Activated T-cell treated with anti-CD3 and anti-CD28 coated beads, Interleukin-2, amount 50 U/mL, for 4 hours (primary cell): ENCODE measurements at regions not wholly inside any gene's neighbourhood (a gene's known extent, or its start where the extent isn't known, plus 50 kb on each side); places are given as distances from the start of the nearest gene placed in this dataset.

Experiments
- ATAC-seq, 2 donors: fragments of 200-7000 bp; cut with Tn5 transposase; one replicate each; pipeline ENCODE4 v1.10.0; 2021
- DNase-seq: peaks from one replicate; pipeline ENCODE4 v3.0.0-alpha.2; 2020
- H3K27me3 Mint-ChIP-seq: one replicate; pipeline ENCODE4 v1.8.0; 2021; ENCODE audit warnings: low read depth, mixed read lengths
- H3K36me3 Mint-ChIP-seq: one replicate; pipeline ENCODE4 v1.8.0; 2022; ENCODE audit warnings: mixed read lengths; ENCODE audit not compliant: insufficient read depth
- H3K4me1 Mint-ChIP-seq: one replicate; pipeline ENCODE4 v1.8.0; 2021; ENCODE audit warnings: low read depth, mixed read lengths
- H3K4me3 Mint-ChIP-seq: one replicate; pipeline ENCODE4 v1.8.0; 2021; ENCODE audit warnings: mild to moderate bottlenecking, moderate library complexity, mixed read lengths
- H3K9me3 Mint-ChIP-seq: one replicate; pipeline ENCODE4 v1.8.0; 2021; ENCODE audit warnings: mixed read lengths

DNA sequence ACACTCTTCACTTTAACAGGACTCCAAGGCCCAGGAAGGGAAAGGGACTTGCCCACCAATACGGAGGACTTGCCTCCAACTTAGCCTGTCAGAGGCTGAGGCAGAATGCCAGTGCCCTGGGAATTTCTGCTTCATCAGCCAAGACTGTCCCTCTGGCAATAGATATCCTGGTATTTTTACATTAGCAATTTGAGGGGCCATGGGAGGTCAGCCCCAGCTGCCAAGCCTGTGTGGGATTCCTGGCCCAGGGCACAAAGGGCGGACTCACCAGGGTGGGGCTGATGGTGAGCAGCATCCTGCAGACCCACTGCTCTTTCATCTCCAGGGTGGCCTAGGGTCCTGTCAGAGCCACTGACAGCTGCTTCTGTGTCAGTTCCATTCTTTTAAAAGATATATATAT lies 78.3 kb upstream of the CIBAR2 start:
- no peaks in the 10 kb centered on the region for H3K36me3 Mint-ChIP-seq
- H3K4me3 Mint-ChIP-seq, result no peak overlapping the region
- DNase-seq, result no peak
- no peak for ATAC-seq
- H3K9me3 Mint-ChIP-seq, result peaks cover 12% of the 10 kb centered on the region
- no peaks in the 10 kb centered on the region for H3K4me1 Mint-ChIP-seq
- peaks cover 23% of the 10 kb centered on the region for H3K27me3 Mint-ChIP-seq

DNA sequence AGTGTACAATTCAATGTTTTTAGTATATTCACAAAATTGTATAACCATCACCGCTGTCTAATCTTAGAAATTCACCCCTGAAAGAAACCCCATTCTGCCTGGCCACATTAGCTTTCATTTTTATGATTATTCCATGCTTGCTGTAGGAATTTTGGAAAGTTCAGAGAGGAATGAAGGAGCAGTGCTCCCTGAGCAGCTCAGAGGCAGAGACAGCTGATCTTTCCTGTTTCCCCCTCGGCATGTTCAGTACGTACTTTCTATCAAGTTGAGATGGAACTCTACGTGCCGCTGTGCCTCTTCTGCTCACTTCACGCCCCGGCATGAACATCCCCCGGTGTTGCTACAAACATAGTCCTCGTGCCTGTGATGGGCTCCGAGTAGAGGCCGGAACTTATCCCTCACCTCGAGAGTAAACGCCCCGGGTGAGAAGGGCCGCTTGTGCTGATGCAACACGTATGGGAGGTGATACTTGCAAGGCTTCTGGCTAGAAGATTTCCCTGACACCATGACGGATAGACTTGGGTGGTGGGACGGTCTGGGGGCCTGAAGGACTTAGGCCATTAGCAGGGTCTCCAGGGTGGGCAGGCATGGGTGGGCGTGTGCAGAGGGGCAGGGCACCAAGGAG lies 79.2 kb upstream of the CIBAR2 start:
- Mint-ChIP-seq H3K36me3 (no peaks in the 10 kb centered on the region), H3K9me3 (peaks cover 12% of the 10 kb centered on the region), H3K4me1 (no peaks in the 10 kb centered on the region), H3K27me3 (peaks cover 19% of the 10 kb centered on the region), H3K4me3 (no peak overlapping the region)
- ATAC-seq (no peak), DNase-seq (no peak)

GRCh38 chr16:85192238-85193114 lies 80.2 kb upstream of the CIBAR2 start:
- ATAC-seq, result no peak
- no peaks in the 10 kb centered on the region for H3K36me3 Mint-ChIP-seq

GRCh38 chr16:85193115-85193493 lies 80.8 kb upstream of the CIBAR2 start:
- no peaks in the 10 kb centered on the region for H3K4me1 Mint-ChIP-seq
- H3K4me3 Mint-ChIP-seq, result no peak overlapping the region
- H3K9me3 Mint-ChIP-seq, result peaks cover 12% of the 10 kb centered on the region
- no peak for ATAC-seq
- peaks cover 18% of the 10 kb centered on the region for H3K27me3 Mint-ChIP-seq
- no peaks in the 10 kb centered on the region for H3K36me3 Mint-ChIP-seq
- DNase-seq, result no peak

More at GRCh38 chr16:85192238-85193114, 80.2 kb upstream of the CIBAR2 start:
- no peaks in the 10 kb centered on the region for H3K4me1 Mint-ChIP-seq
- H3K4me3 Mint-ChIP-seq, result no peak overlapping the region
- peaks cover 12% of the 10 kb centered on the region for H3K9me3 Mint-ChIP-seq
- no peak for DNase-seq
- peaks cover 18% of the 10 kb centered on the region for H3K27me3 Mint-ChIP-seq

DNA sequence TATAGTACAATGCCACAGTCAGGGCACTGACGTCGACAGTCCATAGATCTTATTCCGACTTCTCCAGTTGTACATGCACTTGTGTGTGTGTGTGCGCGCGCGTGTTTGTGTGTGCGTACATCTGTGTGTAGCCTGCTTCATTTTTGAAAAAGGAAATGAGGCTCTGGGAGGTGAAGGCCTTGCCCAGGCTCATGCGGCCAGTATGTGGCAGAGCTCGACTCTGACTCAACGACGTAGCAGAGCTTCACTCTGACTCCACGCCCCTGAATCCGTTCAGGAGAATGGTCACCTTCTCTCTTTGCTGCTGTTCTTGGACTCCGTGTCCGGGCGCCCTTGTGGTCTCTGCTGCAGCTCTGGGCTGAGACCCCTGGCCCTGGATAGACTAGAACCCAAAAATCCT lies 81.6 kb upstream of the CIBAR2 start:
- H3K4me1 Mint-ChIP-seq, result no peaks in the 10 kb centered on the region

GRCh38 chr16:85194307-85195270 lies 82.3 kb upstream of the CIBAR2 start:
- peaks cover 7% of the 10 kb centered on the region for H3K9me3 Mint-ChIP-seq
- no peak for DNase-seq
- H3K4me3 Mint-ChIP-seq, result no peak overlapping the region
- H3K27me3 Mint-ChIP-seq, result peaks cover 11% of the 10 kb centered on the region
- H3K36me3 Mint-ChIP-seq, result no peaks in the 10 kb centered on the region
- no peak for ATAC-seq
- H3K4me1 Mint-ChIP-seq, result no peaks in the 10 kb centered on the region

More for the DNA sequence above, 81.6 kb upstream of the CIBAR2 start:
- Mint-ChIP-seq H3K9me3 (peaks cover 11% of the 10 kb centered on the region), H3K4me3 (no peak overlapping the region), H3K27me3 (peaks cover 13% of the 10 kb centered on the region), H3K36me3 (no peaks in the 10 kb centered on the region)
- no peak for ATAC-seq
- no peak for DNase-seq

GRCh38 chr16:85195271-85195647 lies 83.0 kb upstream of the CIBAR2 start:
- no peak for DNase-seq
- no peaks in the 10 kb centered on the region for H3K36me3 Mint-ChIP-seq
- ATAC-seq, result no peak
- H3K4me1 Mint-ChIP-seq, result no peaks in the 10 kb centered on the region
- H3K4me3 Mint-ChIP-seq, result no peak overlapping the region
- H3K9me3 Mint-ChIP-seq, result peaks cover 1% of the 10 kb centered on the region
- peaks cover 11% of the 10 kb centered on the region for H3K27me3 Mint-ChIP-seq

DNA sequence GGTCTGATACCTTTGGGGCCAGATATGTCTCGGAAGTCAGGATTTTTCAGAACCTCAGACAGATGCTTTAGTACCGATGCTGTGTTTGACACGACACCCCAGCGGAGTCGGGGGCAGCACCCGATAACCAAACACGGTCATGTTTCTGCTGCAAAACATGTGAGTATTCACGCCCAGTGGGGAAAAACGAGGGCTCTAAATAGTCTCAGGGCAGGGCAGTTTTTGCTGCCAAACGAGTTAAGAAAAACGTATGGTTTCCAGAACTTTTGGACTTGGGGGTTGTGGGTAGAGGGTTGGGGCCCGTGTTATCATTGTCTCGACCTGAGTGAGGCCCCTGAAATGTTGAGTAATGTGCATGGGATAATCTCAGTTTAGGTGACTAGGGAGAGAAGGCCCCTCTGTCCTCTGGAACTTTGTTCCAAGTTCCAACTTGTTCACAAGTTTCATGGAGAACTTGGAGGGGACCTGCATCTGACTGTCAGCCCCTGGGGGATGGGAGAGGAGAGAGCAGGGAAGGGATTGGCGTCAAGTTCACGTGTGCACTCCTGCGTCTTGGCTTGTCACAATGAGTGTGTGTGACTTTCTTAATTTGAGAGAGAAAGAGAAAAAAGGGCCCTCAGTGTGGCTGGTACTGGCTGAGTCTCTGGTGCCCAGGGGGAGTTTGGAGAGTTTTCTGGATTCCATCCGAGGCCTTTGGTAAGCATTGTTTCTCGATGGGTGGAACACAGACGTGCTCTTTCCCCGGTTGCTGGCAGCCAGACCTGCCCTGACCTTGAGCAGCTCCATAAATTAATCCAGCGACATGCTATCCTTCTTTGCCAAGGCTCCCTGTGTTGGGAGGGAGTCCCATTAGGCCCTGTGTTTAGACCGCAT lies 83.9 kb upstream of the CIBAR2 start:
- H3K4me3 Mint-ChIP-seq, result no peak overlapping the region
- no peak for DNase-seq
- H3K4me1 Mint-ChIP-seq, result no peaks in the 10 kb centered on the region
- H3K27me3 Mint-ChIP-seq, result peaks cover 11% of the 10 kb centered on the region
- H3K36me3 Mint-ChIP-seq, result no peaks in the 10 kb centered on the region
- H3K9me3 Mint-ChIP-seq, result no peaks in the 10 kb centered on the region
- ATAC-seq, result no peak

DNA sequence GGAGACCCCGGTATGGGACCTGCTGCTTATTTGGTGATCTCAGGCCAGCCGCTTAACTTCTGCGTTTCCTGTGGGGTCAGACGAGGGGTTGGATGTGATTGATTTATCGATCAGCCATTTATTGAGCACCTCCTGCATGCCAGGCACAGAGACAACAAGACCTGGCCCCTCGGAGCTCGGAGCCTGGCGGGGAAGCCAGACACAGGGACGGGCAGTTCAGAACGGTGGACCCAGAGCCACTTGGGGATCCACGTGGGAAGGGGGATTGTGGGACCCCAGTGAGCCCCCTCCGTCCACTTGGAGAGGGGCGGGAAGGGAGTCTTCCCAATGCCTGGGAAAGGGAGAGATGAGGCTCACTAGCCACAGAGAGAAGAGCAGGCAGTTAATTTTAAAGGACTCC lies 84.7 kb upstream of the CIBAR2 start:
- no peak for ATAC-seq
- no peak for DNase-seq
- Mint-ChIP-seq H3K9me3 (no peaks in the 10 kb centered on the region), H3K27me3 (peaks cover 11% of the 10 kb centered on the region), H3K4me3 (no peak overlapping the region), H3K36me3 (no peaks in the 10 kb centered on the region), H3K4me1 (no peaks in the 10 kb centered on the region)

DNA sequence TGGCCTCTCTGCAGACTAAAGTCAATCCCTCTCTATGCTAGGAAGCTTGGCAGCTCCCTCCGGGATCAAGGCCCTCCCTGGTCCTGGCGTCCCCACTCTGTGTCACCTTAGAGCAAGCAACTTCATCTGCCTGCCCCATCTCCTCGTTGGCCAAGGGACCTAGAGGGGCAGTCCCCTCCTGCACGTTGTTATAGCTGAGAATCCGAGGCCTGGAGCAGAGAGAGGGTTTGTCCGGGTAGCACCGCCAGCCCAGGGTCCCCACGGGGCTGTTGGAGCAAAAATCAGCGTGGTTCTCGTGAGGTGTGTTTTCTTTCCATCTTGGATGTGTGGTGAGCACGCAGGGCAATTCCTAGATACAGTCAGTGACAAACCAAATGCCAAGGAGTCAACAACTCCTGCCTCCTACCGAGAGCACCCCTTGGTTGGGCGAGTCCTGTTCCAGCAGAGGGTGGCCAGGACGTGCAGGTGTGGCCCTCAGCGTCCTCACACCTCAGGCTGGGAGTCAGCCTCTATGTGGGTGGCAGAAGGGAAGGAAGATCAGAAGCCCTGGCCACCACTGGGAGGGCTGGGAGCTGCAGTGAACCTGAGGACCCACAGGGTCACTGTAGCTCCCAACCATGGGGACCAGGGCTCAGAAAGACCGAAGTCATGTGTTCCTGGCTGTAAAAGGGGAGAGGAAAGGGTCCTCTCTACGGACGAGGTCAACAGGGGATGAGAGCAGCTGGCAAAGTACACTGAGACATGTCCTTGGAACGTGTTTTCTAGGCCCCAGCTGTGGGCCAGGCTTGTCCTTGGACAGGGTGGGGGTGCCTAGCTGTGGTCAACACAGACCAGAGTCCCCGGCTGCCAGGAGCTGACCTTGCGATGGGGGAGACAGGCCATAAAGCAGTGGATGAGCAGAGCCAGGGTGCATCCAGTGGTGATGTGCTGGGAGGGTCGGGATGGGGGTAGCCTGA lies 85.6 kb upstream of the CIBAR2 start:
- Mint-ChIP-seq H3K36me3 (no peaks in the 10 kb centered on the region), H3K27me3 (peaks cover 11% of the 10 kb centered on the region), H3K4me3 (no peak overlapping the region), H3K9me3 (no peaks in the 10 kb centered on the region), H3K4me1 (no peaks in the 10 kb centered on the region)
- no peak for DNase-seq
- ATAC-seq, result no peak

GRCh38 chr16:85199069-85199725 lies 86.9 kb upstream of the CIBAR2 start:
- ATAC-seq, result no peak
- Mint-ChIP-seq H3K4me1 (no peaks in the 10 kb centered on the region), H3K36me3 (no peaks in the 10 kb centered on the region), H3K9me3 (no peaks in the 10 kb centered on the region), H3K4me3 (no peak overlapping the region), H3K27me3 (peaks cover 3% of the 10 kb centered on the region)
- DNase-seq, result no peak

DNA sequence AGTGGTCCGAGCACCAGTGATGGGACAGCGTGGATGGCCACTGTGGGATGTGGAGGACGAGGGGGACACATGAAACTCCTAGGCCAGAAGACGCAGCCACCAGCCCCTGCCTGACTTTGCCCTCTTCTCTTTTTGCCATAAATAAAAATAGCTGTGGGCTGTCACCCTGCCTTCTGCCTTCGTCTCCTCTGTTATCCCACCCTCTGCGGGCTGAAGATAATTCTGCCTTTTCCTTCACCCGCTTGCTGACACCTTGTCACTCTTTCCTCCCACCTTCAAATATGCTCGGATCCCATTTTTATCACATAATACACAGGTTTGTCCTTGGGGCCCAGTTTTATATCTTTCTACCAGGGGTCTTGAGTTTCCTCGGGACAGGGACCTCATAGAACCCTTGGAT lies 87.6 kb upstream of the CIBAR2 start:
- Mint-ChIP-seq H3K27me3 (no peaks in the 10 kb centered on the region), H3K36me3 (no peaks in the 10 kb centered on the region), H3K4me3 (no peak overlapping the region), H3K4me1 (no peaks in the 10 kb centered on the region), H3K9me3 (no peaks in the 10 kb centered on the region)
- ATAC-seq, result no peak
- DNase-seq, result no peak
